Stimulated activated CD4-positive, alpha-beta T cell treated with anti-CD3 and anti-CD28 coated beads, Interleukin-2, amount 100 ng/mL, for 24 hours (primary cell): ENCODE measurements at regions not wholly inside any gene's neighbourhood (a gene's known extent, or its start where the extent isn't known, plus 50 kb on each side); places are given as distances from the start of the nearest gene placed in this dataset.

Experiments
- DNase-seq, 2 donors: peaks; one replicate each; pipeline ENCODE4 v3.0.0-alpha.2; 2020

GRCh38 chr7:132666774-132667172, 90.5 kb upstream of the PLXNA4 start:
- DNase-seq: no peak

GRCh38 chr7:132666071-132666773, 90.0 kb upstream of the PLXNA4 start:
- DNase-seq: no peak

GRCh38 chr7:132656846-132657776, 80.8 kb upstream of the PLXNA4 start:
- DNase-seq: no peak

- no peak for DNase-seq
These were observed 80.1 kb upstream of the PLXNA4 start for GRCh38 chr7:132656341-132656740.

GRCh38 chr7:132655131-132655727, 79.0 kb upstream of the PLXNA4 start:
- peak; percentile 30 to 43 for DNase-seq

GRCh38 chr7:132654150-132654549, 77.9 kb upstream of the PLXNA4 start:
- DNase-seq: no peak

- DNase-seq: no peak
These were observed 77.2 kb upstream of the PLXNA4 start for GRCh38 chr7:132653366-132653930.

- DNase-seq: no peak
These were observed 76.2 kb upstream of the PLXNA4 start for GRCh38 chr7:132652507-132652906.

GRCh38 chr7:132650498-132650897, 74.2 kb upstream of the PLXNA4 start:
- no peak for DNase-seq

- no peak for DNase-seq
These were observed 71.0 kb upstream of the PLXNA4 start for GRCh38 chr7:132647311-132647710.

- DNase-seq: no peak
These were observed 69.8 kb upstream of the PLXNA4 start for GRCh38 chr7:132646052-132646451.

GRCh38 chr7:132643302-132643701, 67.0 kb upstream of the PLXNA4 start:
- DNase-seq: no peak

GRCh38 chr7:132641238-132641637, 65.0 kb upstream of the PLXNA4 start:
- no peak for DNase-seq

- no peak for DNase-seq
These were observed 63.7 kb upstream of the PLXNA4 start for GRCh38 chr7:132639983-132640382.

- no peak for DNase-seq
These were observed 61.7 kb upstream of the PLXNA4 start for GRCh38 chr7:132638000-132638399.

GRCh38 chr7:132636581-132636980, 60.3 kb upstream of the PLXNA4 start:
- no peak for DNase-seq

GRCh38 chr7:132635127-132635526, 58.9 kb upstream of the PLXNA4 start:
- DNase-seq: no peak

GRCh38 chr7:132630834-132631233, 54.6 kb upstream of the PLXNA4 start:
- DNase-seq: no peak
